IMR-90 (cell line): ENCODE measurements at regions not wholly inside any gene's neighbourhood (a gene's known extent, or its start where the extent isn't known, plus 50 kb on each side); places are given as distances from the start of the nearest gene placed in this dataset.

ENCODE experiments used
- BHLHE40 ChIP-seq: fragments of 150-350 bp; IDR thresholded peaks from 2 replicates; pipeline ENCODE4 v1.6.1; 2016; ENCODE audit warnings: mild to moderate bottlenecking, low read depth, low read length
- CEBPB ChIP-seq: IDR thresholded peaks from 2 replicates; pipeline ENCODE4 v1.6.1; 2012; ENCODE audit warnings: low read depth, low read length, improper control_type of control experiment
- POLR2A ChIP-seq: IDR thresholded peaks from 2 replicates; pipeline ENCODE4 v1.6.1; 2012; ENCODE audit warnings: mild to moderate bottlenecking, low read depth, low read length
- RAD21 ChIP-seq: IDR thresholded peaks from 2 replicates; pipeline ENCODE4 v1.6.1; 2012; ENCODE audit warnings: low read length, improper control_type of control experiment
- RCOR1 ChIP-seq: IDR thresholded peaks from 2 replicates; pipeline ENCODE4 v1.6.1; 2012; ENCODE audit warnings: mild to moderate bottlenecking, low read length, improper control_type of control experiment; ENCODE audit not compliant: insufficient replicate concordance
- SMC3 ChIP-seq: fragments of 150-350 bp; IDR thresholded peaks from 2 replicates; pipeline ENCODE4 v1.6.1; 2016; ENCODE audit warnings: low read depth, mild to moderate bottlenecking, antibody characterized with exemption, low read length, moderate library complexity
- TF ChIP-seq, protein P1 (sequence below): conservative IDR thresholded peaks from 2 replicates; pipeline ENCODE4 v1.5.1; 2012; ENCODE audit warnings: mild to moderate bottlenecking, low read depth, low read length, improper control_type of control experiment

DNA sequence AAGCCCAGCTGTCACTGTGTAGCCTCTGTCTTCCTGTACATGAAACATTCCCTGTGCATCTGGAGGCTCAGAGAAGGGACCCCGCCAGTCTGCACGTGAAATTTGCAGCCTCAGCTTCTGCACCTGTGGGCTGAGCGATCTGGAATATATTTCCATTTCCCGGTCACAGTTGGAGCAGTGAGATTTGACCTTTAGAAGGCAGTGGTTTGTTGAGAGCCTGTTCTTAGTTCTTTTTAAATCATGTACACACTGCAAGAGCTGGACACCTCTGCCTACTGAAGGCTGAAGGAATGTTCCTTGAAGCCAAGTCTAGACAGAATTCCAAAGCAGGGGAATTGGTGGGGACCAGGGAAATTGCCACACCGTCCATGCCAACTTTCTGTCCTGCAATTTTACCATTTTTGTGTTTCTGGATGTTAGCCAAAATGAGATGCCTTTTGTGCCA is 706.6 kb downstream of the INHBA start:
- TF ChIP-seq, protein P1, sequence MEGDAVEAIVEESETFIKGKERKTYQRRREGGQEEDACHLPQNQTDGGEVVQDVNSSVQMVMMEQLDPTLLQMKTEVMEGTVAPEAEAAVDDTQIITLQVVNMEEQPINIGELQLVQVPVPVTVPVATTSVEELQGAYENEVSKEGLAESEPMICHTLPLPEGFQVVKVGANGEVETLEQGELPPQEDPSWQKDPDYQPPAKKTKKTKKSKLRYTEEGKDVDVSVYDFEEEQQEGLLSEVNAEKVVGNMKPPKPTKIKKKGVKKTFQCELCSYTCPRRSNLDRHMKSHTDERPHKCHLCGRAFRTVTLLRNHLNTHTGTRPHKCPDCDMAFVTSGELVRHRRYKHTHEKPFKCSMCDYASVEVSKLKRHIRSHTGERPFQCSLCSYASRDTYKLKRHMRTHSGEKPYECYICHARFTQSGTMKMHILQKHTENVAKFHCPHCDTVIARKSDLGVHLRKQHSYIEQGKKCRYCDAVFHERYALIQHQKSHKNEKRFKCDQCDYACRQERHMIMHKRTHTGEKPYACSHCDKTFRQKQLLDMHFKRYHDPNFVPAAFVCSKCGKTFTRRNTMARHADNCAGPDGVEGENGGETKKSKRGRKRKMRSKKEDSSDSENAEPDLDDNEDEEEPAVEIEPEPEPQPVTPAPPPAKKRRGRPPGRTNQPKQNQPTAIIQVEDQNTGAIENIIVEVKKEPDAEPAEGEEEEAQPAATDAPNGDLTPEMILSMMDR, result no peak
- TF ChIP-seq BHLHE40, result no peak
- TF ChIP-seq POLR2A, result no peak
- TF ChIP-seq RCOR1, result no peak
- TF ChIP-seq SMC3, result no peak
- no peak for TF ChIP-seq RAD21
- no peak for TF ChIP-seq CEBPB
